KMS-11 (cell line): ENCODE measurements at regions not wholly inside any gene's neighbourhood (a gene's known extent, or its start where the extent isn't known, plus 50 kb on each side); places are given as distances from the start of the nearest gene placed in this dataset.

Experiments
- H2AFZ ChIP-seq: fragments of 200-600 bp; sonication (generic); 2 replicates; pipeline ENCODE4 v1.6.1; 2016; ENCODE audit warnings: antibody characterized with exemption, mixed run types, low read depth
- H3K27ac ChIP-seq: fragments of 200-600 bp; sonication (generic); 2 replicates; pipeline ENCODE4 v1.6.1; 2016; ENCODE audit warnings: mild to moderate bottlenecking, mixed run types
- H3K27me3 ChIP-seq: fragments of 200-600 bp; sonication (generic); 2 replicates; pipeline ENCODE4 v1.6.1; 2017; ENCODE audit warnings: mild to moderate bottlenecking, low read depth, mixed run types, moderate library complexity; ENCODE audit not compliant: insufficient read depth
- H3K36me3 ChIP-seq: fragments of 200-600 bp; sonication (generic); 2 replicates; pipeline ENCODE4 v1.6.1; 2017; ENCODE audit warnings: mild to moderate bottlenecking, mixed run types; ENCODE audit not compliant: insufficient read depth
- H3K4me1 ChIP-seq: fragments of 200-600 bp; sonication (generic); 2 replicates; pipeline ENCODE4 v1.6.1; 2016; ENCODE audit warnings: mild to moderate bottlenecking, low read depth, mixed run types; ENCODE audit not compliant: poor library complexity, severe bottlenecking
- H3K4me2 ChIP-seq: fragments of 200-600 bp; sonication (generic); 2 replicates; pipeline ENCODE4 v1.7.0; 2016; ENCODE audit warnings: mild to moderate bottlenecking, mixed run types
- H3K4me3 ChIP-seq: fragments of 200-600 bp; sonication (generic); IDR thresholded peaks from 2 replicates; pipeline ENCODE4 v1.6.1; 2017; ENCODE audit warnings: low read depth, low read length, mixed read lengths; ENCODE audit not compliant: insufficient read depth
- H3K79me2 ChIP-seq: fragments of 200-600 bp; sonication (generic); 2 replicates; pipeline ENCODE4 v1.6.1; 2016; ENCODE audit warnings: low read depth, mixed run types; ENCODE audit not compliant: insufficient read depth
- H3K9ac ChIP-seq: fragments of 200-600 bp; sonication (generic); 2 replicates; pipeline ENCODE4 v1.6.1; 2016; ENCODE audit warnings: mild to moderate bottlenecking, mixed run types
- H4K20me1 ChIP-seq: fragments of 200-600 bp; sonication (generic); 2 replicates; pipeline ENCODE4 v1.6.1; 2016; ENCODE audit warnings: mild to moderate bottlenecking, mixed run types; ENCODE audit not compliant: insufficient read depth
- TF ChIP-seq, protein P1 (sequence below): fragments of 200-600 bp; sonication (generic); conservative IDR thresholded peaks from 2 replicates; pipeline ENCODE4 v1.6.1; 2017; ENCODE audit warnings: low read depth, mild to moderate bottlenecking, antibody characterized with exemption, low read length, moderate library complexity, mixed read lengths

GRCh38 chr12:89985935-89986334 is 277.3 kb upstream of the ATP2B1 start:
- no peak overlapping the region for H3K9ac ChIP-seq
- H3K4me1 ChIP-seq: no peaks in the 10 kb centered on the region
- no peaks in the 10 kb centered on the region for H3K79me2 ChIP-seq
- no peak overlapping the region for H3K4me3 ChIP-seq
- no peak overlapping the region for H3K27ac ChIP-seq
- no peaks in the 10 kb centered on the region for H4K20me1 ChIP-seq
- H3K27me3 ChIP-seq: no peaks in the 10 kb centered on the region
- no peaks in the 10 kb centered on the region for H3K36me3 ChIP-seq
- H3K4me2 ChIP-seq: no peak overlapping the region
- TF ChIP-seq, protein P1, sequence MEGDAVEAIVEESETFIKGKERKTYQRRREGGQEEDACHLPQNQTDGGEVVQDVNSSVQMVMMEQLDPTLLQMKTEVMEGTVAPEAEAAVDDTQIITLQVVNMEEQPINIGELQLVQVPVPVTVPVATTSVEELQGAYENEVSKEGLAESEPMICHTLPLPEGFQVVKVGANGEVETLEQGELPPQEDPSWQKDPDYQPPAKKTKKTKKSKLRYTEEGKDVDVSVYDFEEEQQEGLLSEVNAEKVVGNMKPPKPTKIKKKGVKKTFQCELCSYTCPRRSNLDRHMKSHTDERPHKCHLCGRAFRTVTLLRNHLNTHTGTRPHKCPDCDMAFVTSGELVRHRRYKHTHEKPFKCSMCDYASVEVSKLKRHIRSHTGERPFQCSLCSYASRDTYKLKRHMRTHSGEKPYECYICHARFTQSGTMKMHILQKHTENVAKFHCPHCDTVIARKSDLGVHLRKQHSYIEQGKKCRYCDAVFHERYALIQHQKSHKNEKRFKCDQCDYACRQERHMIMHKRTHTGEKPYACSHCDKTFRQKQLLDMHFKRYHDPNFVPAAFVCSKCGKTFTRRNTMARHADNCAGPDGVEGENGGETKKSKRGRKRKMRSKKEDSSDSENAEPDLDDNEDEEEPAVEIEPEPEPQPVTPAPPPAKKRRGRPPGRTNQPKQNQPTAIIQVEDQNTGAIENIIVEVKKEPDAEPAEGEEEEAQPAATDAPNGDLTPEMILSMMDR: no peak
- H2AFZ ChIP-seq: no peak overlapping the region

DNA sequence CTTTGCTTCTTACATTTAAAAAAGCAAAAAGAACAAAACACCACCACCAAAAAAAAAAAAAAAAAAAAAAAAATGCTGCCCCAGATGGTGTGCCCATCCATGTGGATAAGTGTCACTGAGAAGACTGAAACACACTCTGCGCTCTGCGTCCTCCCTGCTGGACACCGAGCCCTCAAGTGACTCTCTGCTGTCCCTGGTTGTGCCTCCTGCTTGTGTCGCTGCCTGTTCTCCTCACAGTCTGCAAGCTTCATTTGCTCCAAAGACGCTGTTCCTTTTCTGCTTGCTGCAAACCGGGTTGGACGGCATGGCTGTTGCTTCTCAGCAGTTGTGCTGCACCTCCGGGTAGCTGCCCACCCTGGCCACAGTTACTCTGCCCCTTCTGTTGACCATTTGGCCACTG is 276.2 kb upstream of the ATP2B1 start:
- TF ChIP-seq, protein P1: no peak

GRCh38 chr12:89983622-89984021 is 275.0 kb upstream of the ATP2B1 start:
- no peak overlapping the region for H3K4me2 ChIP-seq
- TF ChIP-seq, protein P1: no peak
- H4K20me1 ChIP-seq: no peaks in the 10 kb centered on the region
- H3K79me2 ChIP-seq: no peaks in the 10 kb centered on the region
- no peak overlapping the region for H3K9ac ChIP-seq
- no peaks in the 10 kb centered on the region for H3K27me3 ChIP-seq
- no peaks in the 10 kb centered on the region for H3K4me1 ChIP-seq
- no peak overlapping the region for H3K4me3 ChIP-seq
- H3K36me3 ChIP-seq: no peaks in the 10 kb centered on the region
- no peak overlapping the region for H3K27ac ChIP-seq
- H2AFZ ChIP-seq: no peak overlapping the region

More for the DNA sequence above, 276.2 kb upstream of the ATP2B1 start:
- H3K4me1 ChIP-seq: no peaks in the 10 kb centered on the region
- H4K20me1 ChIP-seq: no peaks in the 10 kb centered on the region
- no peaks in the 10 kb centered on the region for H3K36me3 ChIP-seq
- H3K4me3 ChIP-seq: no peak overlapping the region
- H3K79me2 ChIP-seq: no peaks in the 10 kb centered on the region
- H2AFZ ChIP-seq: no peak overlapping the region
- no peak overlapping the region for H3K9ac ChIP-seq
- no peaks in the 10 kb centered on the region for H3K27me3 ChIP-seq
- H3K4me2 ChIP-seq: no peak overlapping the region
- no peak overlapping the region for H3K27ac ChIP-seq

GRCh38 chr12:89980236-89980635 is 271.6 kb upstream of the ATP2B1 start:
- Histone ChIP-seq H4K20me1 (no peaks in the 10 kb centered on the region), H3K4me2 (no peak overlapping the region), H3K9ac (no peak overlapping the region), H3K27me3 (no peaks in the 10 kb centered on the region), H3K27ac (no peak overlapping the region), H3K4me3 (no peak overlapping the region), H3K4me1 (no peaks in the 10 kb centered on the region), H3K36me3 (no peaks in the 10 kb centered on the region), H3K79me2 (no peaks in the 10 kb centered on the region), H2AFZ (no peak overlapping the region)
- TF ChIP-seq, protein P1: no peak
